Stimulated activated CD8-positive, alpha-beta memory T cell treated with anti-CD3 and anti-CD28 coated beads, Interleukin-15, amount 100 ng/mL, for 24 hours (primary cell): ENCODE measurements at regions not wholly inside any gene's neighbourhood (a gene's known extent, or its start where the extent isn't known, plus 50 kb on each side); places are given as distances from the start of the nearest gene placed in this dataset.
A peak's percentile ranks its signal among the peaks of the same experiment; 100 is the strongest.

Experiments used
- DNase-seq: peaks from one replicate; pipeline ENCODE4 v3.0.0-alpha.2; 2020; ENCODE audit warnings: low read depth

DNA sequence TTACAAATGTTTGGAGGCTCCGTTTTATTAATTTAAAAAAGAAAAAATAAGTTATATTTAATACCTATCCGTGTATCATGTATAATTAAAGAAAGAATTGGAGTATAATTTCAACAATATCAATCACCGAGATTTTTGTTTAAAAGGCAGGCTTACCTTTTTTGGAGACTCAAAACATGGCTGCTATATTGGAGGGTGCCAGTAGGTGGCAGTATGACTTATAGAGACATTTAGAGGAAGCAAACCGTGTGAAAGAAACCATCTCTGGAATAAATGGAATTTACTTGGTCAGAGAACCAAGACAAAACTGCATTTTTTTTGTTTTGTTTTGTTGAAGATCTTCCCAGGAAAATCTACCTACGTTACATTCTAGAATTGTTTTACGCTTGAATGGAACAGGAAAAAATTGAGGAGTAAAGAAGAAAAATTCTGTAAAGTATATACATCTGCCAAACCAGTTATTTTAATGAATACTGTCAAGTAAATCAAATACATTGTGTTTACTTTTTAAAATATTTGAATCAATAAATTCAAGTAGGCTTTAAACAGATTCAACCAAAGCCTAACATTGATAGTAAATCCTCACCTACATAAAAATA lies 802.6 kb upstream of the ALCAM start:
- peak; percentile 17 for DNase-seq

GRCh38 chr3:104566054-104566453 lies 800.7 kb upstream of the ALCAM start:
- DNase-seq, result no peak

DNA sequence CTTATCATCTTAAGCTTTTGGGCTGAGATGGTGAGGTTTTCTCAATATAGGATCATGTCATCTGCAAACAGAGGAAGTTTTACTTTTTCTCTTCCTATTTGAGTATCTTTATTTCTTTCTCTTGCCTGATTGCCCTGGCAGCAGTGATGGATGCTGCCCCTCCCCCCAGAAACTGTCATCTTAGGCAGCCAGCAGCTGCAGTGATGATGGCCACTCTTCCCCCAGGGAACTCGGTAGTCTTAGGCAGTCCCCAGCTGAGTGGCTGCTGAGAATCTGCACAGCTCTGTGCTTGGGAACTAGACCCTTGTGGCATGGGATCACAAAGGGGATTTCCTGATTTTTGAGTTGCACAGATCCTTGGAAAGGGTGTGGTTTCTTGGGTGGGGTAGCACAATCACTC lies 791.1 kb upstream of the ALCAM start:
- no peak for DNase-seq

- no peak for DNase-seq
Observed at GRCh38 chr3:104578558-104578957, 788.2 kb upstream of the ALCAM start.

- DNase-seq, result no peak
Observed at GRCh38 chr3:104582092-104582491, 784.6 kb upstream of the ALCAM start.

GRCh38 chr3:104584682-104585081 lies 782.0 kb upstream of the ALCAM start:
- no peak for DNase-seq

- no peak for DNase-seq
Observed at GRCh38 chr3:104586344-104586743, 780.4 kb upstream of the ALCAM start.

DNA sequence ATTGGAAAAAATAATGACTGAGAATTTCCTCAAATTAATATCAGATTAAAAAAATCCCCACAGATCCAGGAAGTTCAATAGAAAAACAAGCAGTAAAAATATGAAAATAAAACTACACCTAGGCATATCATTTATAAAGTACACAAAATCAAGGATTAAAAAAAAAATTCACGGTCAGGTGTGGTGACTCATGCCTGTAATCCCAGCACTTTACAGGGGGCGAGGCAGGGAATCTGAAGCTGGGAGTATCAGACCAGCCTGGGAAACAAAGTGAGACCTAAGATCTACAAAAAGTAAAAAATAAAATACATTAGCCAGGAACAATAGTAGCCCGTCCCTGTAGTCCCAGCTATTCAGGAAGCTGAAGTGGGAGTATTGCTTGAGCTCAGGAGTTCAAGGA lies 778.3 kb upstream of the ALCAM start:
- no peak for DNase-seq

DNA sequence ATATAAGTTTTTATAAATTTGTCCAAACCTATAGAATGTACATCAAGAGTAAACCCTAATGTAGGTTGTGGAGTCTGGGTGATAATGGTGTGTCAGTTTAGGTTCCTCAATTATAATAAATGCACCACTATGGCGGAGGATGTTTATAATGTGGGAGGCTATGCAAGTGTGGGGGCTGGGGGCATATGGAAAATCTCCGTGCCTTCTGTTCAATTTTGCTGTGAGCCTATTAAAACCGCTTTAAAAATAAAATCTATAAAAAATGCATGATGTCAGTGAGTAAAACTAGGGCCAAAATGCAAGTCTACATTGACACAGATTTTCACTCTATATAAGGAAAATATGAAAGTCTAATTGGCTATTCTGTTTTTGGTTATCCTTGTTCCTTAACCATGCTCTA lies 774.9 kb upstream of the ALCAM start:
- no peak for DNase-seq

- no peak for DNase-seq
Observed at GRCh38 chr3:104594491-104594890, 772.2 kb upstream of the ALCAM start.

GRCh38 chr3:104596054-104596453 lies 770.7 kb upstream of the ALCAM start:
- no peak for DNase-seq

GRCh38 chr3:104596551-104596950 lies 770.2 kb upstream of the ALCAM start:
- DNase-seq, result no peak

GRCh38 chr3:104598848-104599511 lies 767.7 kb upstream of the ALCAM start:
- no peak for DNase-seq

- DNase-seq, result no peak
Observed at GRCh38 chr3:104604326-104605010, 762.2 kb upstream of the ALCAM start.

- DNase-seq, result no peak
Observed at GRCh38 chr3:104606812-104607211, 759.9 kb upstream of the ALCAM start.

- no peak for DNase-seq
Observed at GRCh38 chr3:104610730-104611652, 755.7 kb upstream of the ALCAM start.

DNA sequence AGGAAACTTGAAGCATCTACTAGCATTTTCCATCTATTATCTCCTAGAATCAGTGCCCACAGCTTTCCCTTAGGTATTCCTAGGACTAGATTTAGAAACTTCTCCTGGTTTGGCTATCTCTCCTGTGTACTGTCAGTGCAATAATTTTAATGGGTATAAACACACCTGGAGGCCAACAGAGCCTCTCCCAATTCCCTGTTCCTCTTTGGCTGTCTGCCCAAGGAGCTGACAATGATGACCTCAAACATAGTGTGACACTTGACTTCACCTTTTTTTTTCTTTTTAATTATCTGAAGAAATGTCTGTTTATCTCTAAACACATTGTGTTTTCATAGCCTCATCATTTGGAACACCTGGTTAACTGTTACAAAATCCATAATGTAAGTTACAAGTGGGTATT lies 754.5 kb upstream of the ALCAM start:
- DNase-seq, result no peak

DNA sequence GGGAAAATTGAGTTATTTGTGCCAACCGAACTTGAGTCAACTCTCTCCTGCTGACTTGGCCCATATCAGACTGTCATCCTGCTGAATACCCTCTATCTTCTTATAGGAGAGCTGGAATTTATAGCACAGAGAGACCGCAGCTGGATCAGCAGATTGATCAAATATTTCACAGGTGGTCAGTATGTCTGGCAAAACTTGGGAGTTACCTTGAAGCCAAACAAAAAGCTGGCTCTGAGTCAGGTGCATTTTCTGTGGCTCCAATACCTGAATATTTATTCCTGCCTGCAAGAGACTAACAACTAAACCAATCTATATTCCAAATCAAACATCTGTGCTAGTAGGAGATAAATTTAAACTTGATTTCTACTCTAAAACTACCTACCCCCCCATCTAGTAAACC lies 752.1 kb upstream of the ALCAM start:
- DNase-seq, result no peak

DNA sequence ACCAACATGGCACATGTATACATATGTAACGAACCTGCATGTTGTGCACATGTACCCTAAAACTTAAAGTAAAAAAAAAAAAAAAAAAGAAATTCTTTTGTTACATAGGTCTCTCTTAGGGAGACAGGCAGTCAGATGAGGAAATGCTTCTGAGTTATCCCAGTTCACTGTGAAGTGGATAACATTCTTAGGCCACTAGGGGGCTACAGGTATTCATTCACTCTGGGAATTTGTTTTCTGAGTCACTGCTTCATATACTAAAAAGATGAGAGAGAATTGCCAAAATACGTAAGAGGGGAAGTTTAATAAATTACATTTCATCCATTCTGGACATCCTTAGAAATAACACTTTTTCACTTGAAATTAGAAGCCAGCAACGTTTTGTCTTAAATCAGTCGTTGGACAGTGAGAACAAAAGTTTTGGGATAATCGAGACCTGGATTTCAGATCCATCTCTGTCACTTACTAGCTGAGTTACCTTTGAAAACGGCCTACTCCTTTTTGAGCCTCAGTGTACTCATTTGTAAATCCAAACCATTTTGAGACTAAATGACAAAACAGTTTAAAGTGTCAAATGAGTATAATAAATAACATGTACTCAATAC lies 738.4 kb upstream of the ALCAM start:
- no peak for DNase-seq

GRCh38 chr3:104629038-104629437 lies 737.7 kb upstream of the ALCAM start:
- DNase-seq, result no peak

DNA sequence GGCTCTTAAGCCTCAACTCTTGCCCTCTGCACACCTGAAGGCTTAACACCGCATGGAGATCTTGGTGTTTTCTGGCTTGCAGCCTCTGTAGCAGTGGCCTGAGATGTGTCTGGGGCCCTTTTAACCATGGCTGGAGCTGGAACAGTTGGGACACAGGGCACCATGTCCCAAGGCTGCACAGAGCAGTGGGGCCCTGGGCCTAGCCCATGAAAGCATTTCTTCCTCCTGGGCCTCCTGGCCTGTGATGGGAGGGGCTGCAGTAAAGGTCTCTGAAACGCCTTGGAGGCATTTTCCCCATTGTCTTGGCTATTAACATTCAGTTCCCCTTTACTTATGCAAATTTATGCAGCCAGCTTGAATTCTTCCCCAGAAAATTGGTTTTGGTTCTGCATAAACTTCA lies 735.5 kb upstream of the ALCAM start:
- no peak for DNase-seq

DNA sequence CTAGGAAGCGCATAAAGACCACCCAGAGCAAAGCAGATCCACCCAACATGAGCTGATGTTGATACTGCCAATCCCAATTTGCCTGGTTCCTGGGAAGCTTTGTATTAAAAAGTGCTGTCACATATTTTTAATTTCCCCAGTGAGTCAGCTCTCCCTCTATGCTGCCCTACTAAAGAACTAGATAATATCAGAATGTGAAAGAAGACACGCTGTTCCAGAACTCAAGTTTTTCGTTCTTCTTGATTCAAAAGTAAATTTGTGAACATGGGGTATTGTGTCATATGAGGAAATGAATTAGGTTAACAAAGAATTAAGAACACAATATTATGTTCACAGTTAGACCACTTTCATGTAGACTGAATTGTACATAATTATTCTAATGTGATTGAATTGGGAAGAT lies 734.2 kb upstream of the ALCAM start:
- DNase-seq, result no peak
